HCT116 (cell line): ENCODE measurements at regions not wholly inside any gene's neighbourhood (a gene's known extent, or its start where the extent isn't known, plus 50 kb on each side); places are given as distances from the start of the nearest gene placed in this dataset.

ENCODE experiments used
- ATAC-seq: fragments of 200-7000 bp; cut with Tn5 transposase; 2 replicates; pipeline ENCODE4 v1.9.1; 2020; ENCODE audit warnings: mild to moderate bottlenecking, moderate library complexity
- BruUV-seq: library from RNA; stranded (reverse); fragments of 400-500 nt; replicated peaks from 2 replicates; lab custom pipeline; 2021; lab: Mats Ljungman, UMichigan
- CTCF ChIA-PET: fragments of 300-600 bp; sonication (Branson Sonifier 250); formaldehyde crosslinking; loops from one replicate; lab custom pipeline; 2021; ENCODE audit warnings: antibody characterized with exemption; lab: Charles Lee
- POLR2A ChIA-PET: fragments of 300-600, 350-600 bp; sonication (Branson Sonifier 250); formaldehyde crosslinking; loops from one replicate; lab custom pipeline; 2021; ENCODE audit warnings: antibody characterized with exemption; lab: Charles Lee
- RAD21 ChIA-PET, 2 experiments: fragments of 300-600 bp; sonication (Branson Sonifier 250); formaldehyde crosslinking; loops; one replicate each; lab custom pipeline; 2023; ENCODE audit warnings: low total read pairs in 2 of 2; ENCODE audit not compliant: uncharacterized antibody in 2 of 2, unreplicated experiment in 2 of 2, low non-redundant PET in 1 of 2; lab: Charles Lee
- DNase-seq: peaks from one replicate; pipeline ENCODE4 v3.0.0-alpha.2; 2010; ENCODE audit warnings: low read depth, low spot score
- H2AFZ ChIP-seq: fragments of 200-600 bp; shearing (Covaris generic), sonication (generic); 2 replicates; pipeline ENCODE4 v1.6.1; 2017; ENCODE audit warnings: low read depth, mixed run types, mixed read lengths, antibody characterized with exemption, low read length; ENCODE audit not compliant: poor library complexity, severe bottlenecking
- H3K27ac ChIP-seq: 2 replicates; pipeline ENCODE4 v1.5.1; 2012; ENCODE audit warnings: low read depth, low read length
- H3K27me3 ChIP-seq: fragments of 200-600 bp; sonication (generic); 2 replicates; pipeline ENCODE4 v1.6.1; 2016; ENCODE audit warnings: mixed run types, low read length, mixed read lengths; ENCODE audit not compliant: insufficient read depth
- H3K36me3 ChIP-seq, 2 experiments: fragments of 200-500 bp in 1 of 2; fragments of 200-600 bp in 1 of 2; sonication (Bioruptor generic) in 1 of 2; sonication (generic) in 1 of 2; 2 replicates each; pipeline versions ENCODE4 v1.5.1 to v1.6.1; 2014 to 2016; ENCODE audit warnings: low read length in 2 of 2, inconsistent platforms in 1 of 2, mixed read lengths in 1 of 2, mixed run types in 1 of 2; ENCODE audit not compliant: insufficient read depth in 2 of 2, control insufficient read depth in 1 of 2
- H3K4me1 ChIP-seq, 2 experiments: fragments of 200-600 bp in 1 of 2; sonication (generic) in 1 of 2; 2 replicates each; pipeline versions ENCODE4 v1.5.1 to v1.6.1; 2012 to 2017; ENCODE audit warnings: low read length in 2 of 2, inconsistent platforms in 1 of 2, mild to moderate bottlenecking in 1 of 2, mixed read lengths in 1 of 2, mixed run types in 1 of 2, moderate library complexity in 1 of 2; ENCODE audit not compliant: insufficient read depth in 2 of 2, control insufficient read depth in 1 of 2
- H3K4me2 ChIP-seq: fragments of 200-600 bp; sonication (generic); 2 replicates; pipeline ENCODE4 v1.6.1; 2017; ENCODE audit warnings: mixed run types, low read length, mixed read lengths
- H3K4me3 ChIP-seq, 2 experiments: fragments of 200-600 bp in 1 of 2; sonication (generic) in 1 of 2; replicated peaks in 1 of 2; 2 replicates each; pipeline ENCODE4 v1.5.1; 2011 to 2016; ENCODE audit warnings: low read length in 2 of 2, control low read depth in 1 of 2, low read depth in 1 of 2, mild to moderate bottlenecking in 1 of 2, mixed read lengths in 1 of 2, mixed run types in 1 of 2
- H3K79me2 ChIP-seq: fragments of 200-600 bp; sonication (generic); 2 replicates; pipeline ENCODE4 v1.6.1; 2017; ENCODE audit warnings: mild to moderate bottlenecking, mixed run types, low read length, moderate library complexity, mixed read lengths; ENCODE audit not compliant: insufficient read depth
- H3K9ac ChIP-seq: fragments of 200-600 bp; sonication (generic); 2 replicates; pipeline ENCODE4 v1.6.1; 2016; ENCODE audit warnings: low read length, mixed read lengths
- H3K9me2 ChIP-seq: fragments of 200-600 bp; sonication (generic), shearing (Covaris generic); 2 replicates; pipeline ENCODE4 v1.6.1; 2017; ENCODE audit warnings: mixed run types, mild to moderate bottlenecking, moderate library complexity; ENCODE audit not compliant: insufficient read depth
- H3K9me3 ChIP-seq, 2 experiments: fragments of 200-500 bp in 1 of 2; fragments of 200-600 bp in 1 of 2; sonication (Bioruptor generic) in 1 of 2; sonication (generic) in 1 of 2; 2 replicates each; pipeline ENCODE4 v1.6.1; 2014 to 2017; ENCODE audit warnings: low read length in 2 of 2, mixed read lengths in 2 of 2, inconsistent platforms in 1 of 2, low read depth in 1 of 2, mild to moderate bottlenecking in 1 of 2, mixed run types in 1 of 2, moderate library complexity in 1 of 2; ENCODE audit not compliant: control insufficient read depth in 1 of 2, insufficient read depth in 1 of 2
- H4K20me1 ChIP-seq: fragments of 200-600 bp; sonication (generic), shearing (Covaris generic); 2 replicates; pipeline ENCODE4 v1.6.1; 2017; ENCODE audit warnings: mixed run types, mild to moderate bottlenecking, moderate library complexity; ENCODE audit not compliant: insufficient read depth
- CTCF ChIP-seq, 3 experiments: fragments of 200-600 bp in 1 of 3; sonication (generic) in 1 of 3; IDR thresholded peaks in 2 of 3; conservative IDR thresholded peaks in 1 of 3; 2 replicates each; pipeline ENCODE4 v1.5.1; 2012 to 2017; ENCODE audit warnings: low read depth in 2 of 3, low read length in 2 of 3, antibody characterized with exemption in 1 of 3, borderline replicate concordance in 1 of 3, control low read depth in 1 of 3, mild to moderate bottlenecking in 1 of 3, mixed read lengths in 1 of 3, mixed run types in 1 of 3, moderate library complexity in 1 of 3; ENCODE audit not compliant: insufficient read depth in 1 of 3
- JUND ChIP-seq: IDR thresholded peaks from 2 replicates; pipeline ENCODE4 v1.6.1; 2012
- RAD21 ChIP-seq: IDR thresholded peaks from 2 replicates; pipeline ENCODE4 v1.6.1; 2012; ENCODE audit warnings: low read depth, mild to moderate bottlenecking
- REST ChIP-seq: IDR thresholded peaks from 2 replicates; pipeline ENCODE4 v1.6.1; 2012; ENCODE audit warnings: low read depth
- TCF7L2 ChIP-seq: IDR thresholded peaks from 2 replicates; pipeline ENCODE4 v1.7.0; 2011; ENCODE audit warnings: borderline replicate concordance, inconsistent platforms; ENCODE audit not compliant: insufficient read depth, insufficient read length; ENCODE audit errors: extremely low read depth
- ZBTB33 ChIP-seq: IDR thresholded peaks from 2 replicates; pipeline ENCODE4 v1.6.1; 2011; ENCODE audit warnings: mild to moderate bottlenecking, low read length, moderate library complexity; ENCODE audit not compliant: insufficient replicate concordance; ENCODE audit errors: extremely low read depth
- ZNF274 ChIP-seq: fragments of 200-500 bp; sonication (Bioruptor generic); IDR thresholded peaks from 2 replicates; pipeline ENCODE4 v1.6.1; 2014; ENCODE audit warnings: mild to moderate bottlenecking, low read depth, low read length, inconsistent platforms
- intact Hi-C: fragments of 100-400 bp; cut with micrococcal nuclease; formaldehyde crosslinking; loops from 2 replicates; pipeline ENCODE4 v1.10.0; 2022

- TF ChIP-seq ZNF274 = no peak
- TF ChIP-seq REST = no peak
Measured at GRCh38 chr2:217742841-217743240, 260.0 kb downstream of the TNS1 start (continued).

- Histone ChIP-seq H2AFZ (no peak overlapping the region), H3K36me3 (no peaks in the 10 kb centered on the region), H3K9me3 (no peaks in the 10 kb centered on the region), H3K9ac (no peak overlapping the region), H4K20me1 (no peaks in the 10 kb centered on the region), H3K9me2 (no peaks in the 10 kb centered on the region), H3K27ac (no peak overlapping the region), H3K79me2 (no peaks in the 10 kb centered on the region), H3K4me2 (no peak overlapping the region), H3K4me1 (no peaks in the 10 kb centered on the region), H3K27me3 (peaks cover 17% of the 10 kb centered on the region; the same call in 1 of the 2 replicates), H3K4me3 (no peak overlapping the region)
- intact Hi-C loops = no loop called here
- POLR2A ChIA-PET = no interaction called here
- no peak for ATAC-seq
- DNase-seq = no peak
- CTCF ChIA-PET = no interaction called here
- RAD21 ChIA-PET = no interaction called here
- TF ChIP-seq RAD21 (no peak), JUND (no peak), ZNF274 (no peak), ZBTB33 (no peak), REST (no peak), TCF7L2 (no peak), CTCF (IDR thresholded peaks at IDR 0.05 in 2 of 3, conservative IDR thresholded peaks at IDR 0.05 in 1 of 3; ENCODE audit: borderline replicate concordance in 1 of 3, insufficient read depth in 1 of 3, low read depth in 2 of 3, low read length in 2 of 3) (no peak)
- no TSS peak for BruUV-seq
Measured at GRCh38 chr2:217742276-217742675, 260.5 kb downstream of the TNS1 start.
